ENCODE measurements at regions not wholly inside any gene's neighbourhood (a gene's known extent, or its start where the extent isn't known, plus 50 kb on each side); places are given as distances from the start of the nearest gene placed in this dataset.
"Not testable (repeated sequence)": the region's sequence is repeated elsewhere in the genome, so short reads cannot be mapped to it uniquely, and the experiment has no call there.

GRCh38 chr1:146318715-146319114, 89.9 kb upstream of the NOTCH2NLA start:
- ATAC-seq = peak; percentile 27; the same call in 1 of the 3 replicates

GRCh38 chr1:146317785-146318184, 89.0 kb upstream of the NOTCH2NLA start:
- not testable (repeated sequence) for ATAC-seq

- ATAC-seq = not testable (repeated sequence)
These were observed 85.8 kb upstream of the NOTCH2NLA start for GRCh38 chr1:146314449-146315246.

- ATAC-seq = peak; percentile 49; the same call in 2 of the 3 replicates
These were observed 81.8 kb upstream of the NOTCH2NLA start for GRCh38 chr1:146310579-146310978.

- peak; percentile 43 for ATAC-seq
These were observed 80.6 kb upstream of the NOTCH2NLA start for GRCh38 chr1:146309427-146309826.

- ATAC-seq = not testable (repeated sequence)
These were observed 80.1 kb upstream of the NOTCH2NLA start for GRCh38 chr1:146308892-146309291.

- ATAC-seq = peak; percentile 90
These were observed 79.3 kb upstream of the NOTCH2NLA start for GRCh38 chr1:146308152-146308551.

GRCh38 chr1:146307632-146308031, 78.8 kb upstream of the NOTCH2NLA start:
- ATAC-seq = peak; percentile 66

- not testable (repeated sequence) for ATAC-seq
These were observed 77.8 kb upstream of the NOTCH2NLA start for GRCh38 chr1:146306651-146307050.

- not testable (repeated sequence) for ATAC-seq
These were observed 76.6 kb upstream of the NOTCH2NLA start for GRCh38 chr1:146305442-146305841.

GRCh38 chr1:146298575-146298897, 69.7 kb upstream of the NOTCH2NLA start:
- peak; percentile 99 for ATAC-seq

GRCh38 chr1:146297781-146298574, 69.2 kb upstream of the NOTCH2NLA start:
- ATAC-seq = peak; percentile 81

GRCh38 chr1:146292940-146293936, 64.4 kb upstream of the NOTCH2NLA start:
- ATAC-seq = not testable (repeated sequence)

- not testable (repeated sequence) for ATAC-seq
These were observed 63.6 kb upstream of the NOTCH2NLA start for GRCh38 chr1:146292424-146292823.

GRCh38 chr1:146287881-146288280, 59.1 kb upstream of the NOTCH2NLA start:
- ATAC-seq = not testable (repeated sequence)

GRCh38 chr1:146284760-146285159, 55.9 kb upstream of the NOTCH2NLA start:
- ATAC-seq = peak; percentile 17; the same call in 1 of the 3 replicates

- not testable (repeated sequence) for ATAC-seq
These were observed 54.7 kb upstream of the NOTCH2NLA start for GRCh38 chr1:146283527-146283880.

- not testable (repeated sequence) for ATAC-seq
These were observed 54.1 kb upstream of the NOTCH2NLA start for GRCh38 chr1:146282807-146283526.

GRCh38 chr1:146281522-146281921, 52.7 kb upstream of the NOTCH2NLA start:
- ATAC-seq = peak; percentile 53

GRCh38 chr1:146278758-146279157, 49.9 kb upstream of the NOTCH2NLA start:
- ATAC-seq = peak; percentile 6; the same call in 2 of the 3 replicates
